Endothelial cell of umbilical vein (primary cell): ENCODE measurements at regions not wholly inside any gene's neighbourhood (a gene's known extent, or its start where the extent isn't known, plus 50 kb on each side); places are given as distances from the start of the nearest gene placed in this dataset.

Experiments
- BruUV-seq: library from RNA; stranded (reverse); fragments of 400-500 nt; replicated peaks from 2 replicates; lab custom pipeline; 2021; lab: Mats Ljungman, UMichigan
- CTCF ChIA-PET: fragments of 300-600, 350-600 bp; sonication (Branson Sonifier 250); formaldehyde crosslinking; loops from one replicate; lab custom pipeline; 2021; ENCODE audit warnings: antibody characterized with exemption, inconsistent platforms; lab: Charles Lee
- POLR2A ChIA-PET: fragments of 300-600, 350-600 bp; sonication (Branson Sonifier 250); formaldehyde crosslinking; loops from one replicate; lab custom pipeline; 2021; ENCODE audit warnings: antibody characterized with exemption, inconsistent platforms; lab: Charles Lee
- DNase-seq: peaks from one replicate; pipeline ENCODE4 v3.0.0-alpha.2; 2011; ENCODE audit warnings: low read depth, low spot score
- FAIRE-seq: peaks from 2 replicates; lab custom pipeline; 2011; peaks lifted over from hg19 to GRCh38; lab: Jason Lieb, UNC
- H2AFZ ChIP-seq: 2 replicates; pipeline ENCODE4 v1.6.0; 2012; ENCODE audit warnings: low read depth, low read length, control low read depth, inconsistent platforms
- H3K27ac ChIP-seq: 2 replicates; pipeline ENCODE4 v1.5.1; 2011; ENCODE audit warnings: low read depth, mild to moderate bottlenecking, control low read depth, low read length, moderate library complexity; ENCODE audit not compliant: insufficient read depth
- H3K27me3 ChIP-seq, 2 experiments: 2 replicates each; pipeline versions ENCODE4 v1.6.0 to v1.6.1; 2011; ENCODE audit warnings: low read length in 2 of 2, mixed read lengths in 1 of 2; ENCODE audit not compliant: control insufficient read depth in 2 of 2, insufficient read depth in 2 of 2
- H3K36me3 ChIP-seq, 2 experiments: 2 replicates in 1 of 2; 3 replicates in 1 of 2; pipeline ENCODE4 v1.5.1; 2011; ENCODE audit warnings: low read length in 2 of 2, mild to moderate bottlenecking in 1 of 2, moderate library complexity in 1 of 2; ENCODE audit not compliant: control insufficient read depth in 2 of 2, insufficient read depth in 2 of 2; ENCODE audit errors: extremely low read depth in 1 of 2
- H3K4me1 ChIP-seq: 3 replicates; pipeline ENCODE4 v1.5.1; 2011; ENCODE audit warnings: mild to moderate bottlenecking, low read length; ENCODE audit not compliant: control insufficient read depth, insufficient read depth; ENCODE audit errors: extremely low read depth
- H3K4me2 ChIP-seq: 2 replicates; pipeline ENCODE4 v1.6.1; 2011; ENCODE audit warnings: low read length, control low read depth, mixed read lengths; ENCODE audit not compliant: insufficient read depth
- H3K4me3 ChIP-seq, 3 experiments: fragments of 200-600 bp in 1 of 3; sonication (generic), shearing (Covaris generic) in 1 of 3; replicated peaks in 1 of 3; 2 replicates each; pipeline ENCODE4 v1.5.1; 2011 to 2016; ENCODE audit warnings: control low read depth in 3 of 3, low read length in 3 of 3, mild to moderate bottlenecking in 2 of 3, inconsistent platforms in 1 of 3, low read depth in 1 of 3, moderate library complexity in 1 of 3; ENCODE audit not compliant: insufficient read depth in 1 of 3
- H3K79me2 ChIP-seq: 2 replicates; pipeline ENCODE4 v1.6.0; 2012; ENCODE audit warnings: low read length, inconsistent platforms; ENCODE audit not compliant: control insufficient read depth, insufficient read depth
- H3K9ac ChIP-seq: replicated peaks from 2 replicates; pipeline ENCODE3; 2011; ENCODE audit warnings: low read length, control low read depth; ENCODE audit not compliant: insufficient read depth; ENCODE audit errors: extremely low read depth
- H3K9me1 ChIP-seq: replicated peaks from 3 replicates; pipeline ENCODE4 v1.6.0; 2011; ENCODE audit warnings: mild to moderate bottlenecking, low read length; ENCODE audit not compliant: control insufficient read depth, insufficient read depth; ENCODE audit errors: extremely low read depth
- H3K9me3 ChIP-seq: replicated peaks from 2 replicates; pipeline ENCODE4 v1.5.1; 2012; ENCODE audit warnings: low read length, inconsistent platforms; ENCODE audit not compliant: control insufficient read depth, insufficient read depth
- H4K20me1 ChIP-seq: replicated peaks from 2 replicates; pipeline ENCODE3; 2011; ENCODE audit warnings: mild to moderate bottlenecking, low read length; ENCODE audit not compliant: control insufficient read depth, insufficient read depth; ENCODE audit errors: extremely low read depth
- EZH2 ChIP-seq: IDR thresholded peaks from 2 replicates; pipeline ENCODE4 v1.6.1; 2012; ENCODE audit warnings: borderline replicate concordance, low read depth, mild to moderate bottlenecking, moderate library complexity, low read length, inconsistent platforms; ENCODE audit not compliant: severe bottlenecking
- FOS ChIP-seq: IDR thresholded peaks from 2 replicates; pipeline ENCODE4 v1.6.1; 2011; ENCODE audit warnings: mild to moderate bottlenecking, low read length, moderate library complexity, borderline replicate concordance; ENCODE audit not compliant: insufficient read depth
- GATA2 ChIP-seq: IDR thresholded peaks from 2 replicates; pipeline ENCODE4 v1.7.0; 2011; ENCODE audit warnings: low read depth, mild to moderate bottlenecking, moderate library complexity, mixed read lengths, low read length; ENCODE audit not compliant: insufficient read length, insufficient read depth
- JUN ChIP-seq: IDR thresholded peaks from 2 replicates; pipeline ENCODE4 v1.6.1; 2011; ENCODE audit warnings: borderline replicate concordance, low read depth; ENCODE audit not compliant: insufficient read length, insufficient read depth
- MYC ChIP-seq: IDR thresholded peaks from one replicate; pipeline ENCODE4 v1.6.1; 2011; ENCODE audit warnings: mild to moderate bottlenecking, low read depth, low read length
- POLR2A ChIP-seq: IDR thresholded peaks from 2 replicates; pipeline ENCODE4 v1.6.1; 2012; ENCODE audit warnings: low read depth, mild to moderate bottlenecking, control low read depth, low read length
- POLR2AphosphoS5 ChIP-seq: IDR thresholded peaks from 2 replicates; pipeline ENCODE4 v1.6.1; 2012; ENCODE audit warnings: low read depth, mild to moderate bottlenecking, control low read depth, low read length, moderate library complexity; ENCODE audit not compliant: insufficient read depth
- dilution Hi-C: fragments of 300-500 bp; cut with MboI; formaldehyde crosslinking; loops from one replicate; pipeline ENCODE4 v1.15.0; 2019; ENCODE audit warnings: low sequenced_read_pairs; ENCODE audit not compliant: extremely low pct_ligation_motif_present
- intact Hi-C: fragments of 100-400 bp; cut with micrococcal nuclease; formaldehyde crosslinking; loops from one replicate; pipeline ENCODE4 v1.10.0; 2022
- TF ChIP-seq, protein P1 (sequence below): IDR thresholded peaks from 2 replicates; pipeline ENCODE4 v1.6.1; 2011; ENCODE audit not compliant: insufficient read depth, insufficient read length
- TF ChIP-seq, protein P2 (sequence below), 2 donors: IDR thresholded peaks; 1 replicate in 1 of 2; 2 replicates in 1 of 2; pipeline ENCODE4 v1.5.1; 2011; ENCODE audit warnings: low read length in 2 of 2, mild to moderate bottlenecking in 2 of 2, moderate library complexity in 2 of 2, control low read depth in 1 of 2, inconsistent platforms in 1 of 2, low read depth in 1 of 2; ENCODE audit not compliant: insufficient read depth in 1 of 2; ENCODE audit errors: extremely low read depth in 1 of 2

DNA sequence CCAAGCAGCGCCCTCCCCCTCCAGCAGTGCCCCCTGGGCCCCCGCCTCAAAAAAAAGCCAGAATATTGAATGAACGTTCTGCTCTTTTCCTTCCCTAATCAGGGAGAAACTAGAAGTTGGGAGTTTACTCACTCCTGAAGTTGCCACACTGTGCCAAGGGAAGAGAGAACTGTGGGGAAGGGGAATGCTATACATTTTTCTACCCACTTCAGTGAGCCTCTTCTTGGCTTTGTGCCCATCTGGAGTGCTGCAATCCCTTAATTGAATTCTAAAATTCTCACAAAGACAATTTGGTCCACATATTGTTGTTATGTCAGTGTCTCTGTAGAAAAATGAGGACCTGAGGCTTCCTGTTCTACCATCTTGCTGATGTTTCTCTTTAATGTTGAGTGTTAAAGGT lies 443.7 kb downstream of the DIRAS2 start:
- FAIRE-seq (no peak), DNase-seq (no peak)
- BruUV-seq, result no TSS peak
- intact Hi-C loops (no loop called here), dilution Hi-C loops (no loop called here)
- Histone ChIP-seq H3K9me1 (no peaks in the 10 kb centered on the region), H3K27me3 (no peaks in the 10 kb centered on the region), H3K4me2 (no peak overlapping the region), H3K4me1 (no peaks in the 10 kb centered on the region), H3K79me2 (no peaks in the 10 kb centered on the region), H3K9me3 (no peaks in the 10 kb centered on the region), H2AFZ (no peak overlapping the region), H4K20me1 (no peaks in the 10 kb centered on the region), H3K9ac (no peak overlapping the region), H3K4me3 (no peak overlapping the region), H3K36me3 (no peaks in the 10 kb centered on the region), H3K27ac (no peak overlapping the region)
- ChIA-PET CTCF (no interaction called here), POLR2A (no interaction called here)
- TF ChIP-seq POLR2A (no peak), GATA2 (no peak), POLR2AphosphoS5 (no peak), EZH2 (no peak), JUN (no peak)
- TF ChIP-seq, protein P1, sequence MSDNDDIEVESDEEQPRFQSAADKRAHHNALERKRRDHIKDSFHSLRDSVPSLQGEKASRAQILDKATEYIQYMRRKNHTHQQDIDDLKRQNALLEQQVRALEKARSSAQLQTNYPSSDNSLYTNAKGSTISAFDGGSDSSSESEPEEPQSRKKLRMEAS, result no peak

DNA sequence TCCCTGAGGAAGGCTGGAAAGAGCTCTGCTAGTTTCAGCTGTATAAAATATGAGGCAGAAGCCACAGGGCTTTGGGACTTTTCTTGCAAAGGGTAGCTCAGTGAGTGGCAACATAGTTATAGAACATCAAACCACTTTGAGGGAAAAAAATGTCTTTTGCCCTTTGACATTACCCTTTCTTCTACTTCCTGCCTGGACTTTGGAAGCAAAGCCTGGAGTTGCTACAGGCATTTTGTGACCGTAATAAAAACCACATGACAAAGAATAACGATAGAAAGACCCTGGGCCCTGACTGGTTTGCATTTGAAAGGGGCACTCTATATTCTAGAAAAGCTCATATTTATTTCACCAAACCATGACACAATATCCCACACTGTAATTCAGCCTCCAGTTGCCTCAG lies 440.9 kb downstream of the DIRAS2 start:
- no peak for TF ChIP-seq JUN
- TF ChIP-seq, protein P2, sequence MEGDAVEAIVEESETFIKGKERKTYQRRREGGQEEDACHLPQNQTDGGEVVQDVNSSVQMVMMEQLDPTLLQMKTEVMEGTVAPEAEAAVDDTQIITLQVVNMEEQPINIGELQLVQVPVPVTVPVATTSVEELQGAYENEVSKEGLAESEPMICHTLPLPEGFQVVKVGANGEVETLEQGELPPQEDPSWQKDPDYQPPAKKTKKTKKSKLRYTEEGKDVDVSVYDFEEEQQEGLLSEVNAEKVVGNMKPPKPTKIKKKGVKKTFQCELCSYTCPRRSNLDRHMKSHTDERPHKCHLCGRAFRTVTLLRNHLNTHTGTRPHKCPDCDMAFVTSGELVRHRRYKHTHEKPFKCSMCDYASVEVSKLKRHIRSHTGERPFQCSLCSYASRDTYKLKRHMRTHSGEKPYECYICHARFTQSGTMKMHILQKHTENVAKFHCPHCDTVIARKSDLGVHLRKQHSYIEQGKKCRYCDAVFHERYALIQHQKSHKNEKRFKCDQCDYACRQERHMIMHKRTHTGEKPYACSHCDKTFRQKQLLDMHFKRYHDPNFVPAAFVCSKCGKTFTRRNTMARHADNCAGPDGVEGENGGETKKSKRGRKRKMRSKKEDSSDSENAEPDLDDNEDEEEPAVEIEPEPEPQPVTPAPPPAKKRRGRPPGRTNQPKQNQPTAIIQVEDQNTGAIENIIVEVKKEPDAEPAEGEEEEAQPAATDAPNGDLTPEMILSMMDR (IDR thresholded peaks at IDR 0.05; ENCODE audit: extremely low read depth in 1 of 2, insufficient read depth in 1 of 2, low read depth in 1 of 2, low read length in 2 of 2), result no peak
- TF ChIP-seq, protein P1, result no peak
- TF ChIP-seq EZH2, result no peak
- TF ChIP-seq MYC, result no peak
- no peak for TF ChIP-seq FOS
- TF ChIP-seq GATA2, result no peak
- TF ChIP-seq POLR2A, result no peak
- TF ChIP-seq POLR2AphosphoS5, result no peak
- no peak for FAIRE-seq
- Histone ChIP-seq H3K27me3 (no peaks in the 10 kb centered on the region), H3K9me1 (no peaks in the 10 kb centered on the region), H3K4me1 (no peaks in the 10 kb centered on the region), H4K20me1 (no peaks in the 10 kb centered on the region), H3K4me3 (no peak overlapping the region), H3K27ac (no peak overlapping the region), H3K9me3 (no peaks in the 10 kb centered on the region), H3K79me2 (no peaks in the 10 kb centered on the region), H2AFZ (no peak overlapping the region), H3K36me3 (no peaks in the 10 kb centered on the region), H3K9ac (no peak overlapping the region), H3K4me2 (no peak overlapping the region)
- DNase-seq, result no peak
- no TSS peak for BruUV-seq
- intact Hi-C loops, result no loop called here
- ChIA-PET POLR2A (no interaction called here), CTCF (interaction anchor here (0.6 kb wide), 1 partner anchor 27 kb away, joined by 3 read pairs; no protein-coding TSS in a partner anchor)
- dilution Hi-C loops, result no loop called here
